ENCODE measurements at regions not wholly inside any gene's neighbourhood (a gene's known extent, or its start where the extent isn't known, plus 50 kb on each side); places are given as distances from the start of the nearest gene placed in this dataset.

- H3K4me3 ChIP-seq = no peak overlapping the region
- no peak overlapping the region for H3K27ac ChIP-seq
- ATAC-seq = no peak
- H3K36me3 ChIP-seq = no peaks in the 10 kb centered on the region
- no peaks in the 10 kb centered on the region for H3K4me1 ChIP-seq
- TF ChIP-seq POLR2A (IDR thresholded peaks at IDR 0.05) = no peak
- TF ChIP-seq EP300 (IDR thresholded peaks at IDR 0.05) = no peak
- TF ChIP-seq CTCF (IDR thresholded peaks at IDR 0.05) = no peak
- no peak for TF ChIP-seq POLR2AphosphoS5 (IDR thresholded peaks at IDR 0.05)
- H3K27me3 ChIP-seq = no peaks in the 10 kb centered on the region
- H3K9me3 ChIP-seq = no peaks in the 10 kb centered on the region
- WGBS, 2 donors (ENCODE audit: low coverage in 1 of 2) = 91% methylated on average over 1 of the region's 1 CpG; no CpG with 5 or more reads in 1 of the 2 donors
Measured at GRCh38 chr10:81348003-81348402, 527.0 kb upstream of the NRG3 start.

GRCh38 chr10:81367132-81367531 lies 507.9 kb upstream of the NRG3 start:
- 0% methylated on average over 2 of the region's 2 CpGs for WGBS, 2 donors (ENCODE audit: low coverage in 1 of 2)
- ATAC-seq = no peak
- TF ChIP-seq POLR2A (IDR thresholded peaks at IDR 0.05) (no peak), CTCF (IDR thresholded peaks at IDR 0.05) (no peak)

GRCh38 chr10:81386817-81387216 lies 488.2 kb upstream of the NRG3 start:
- no peaks in the 10 kb centered on the region for H3K36me3 ChIP-seq
- no peaks in the 10 kb centered on the region for H3K4me1 ChIP-seq
- peaks cover 0 to 5% (median 0%) of the 10 kb centered on the region in 3 donors for H3K9me3 ChIP-seq
- no peaks in the 10 kb centered on the region for H3K27me3 ChIP-seq
- ATAC-seq = no peak
- TF ChIP-seq CTCF (IDR thresholded peaks at IDR 0.05) (no peak), POLR2AphosphoS5 (IDR thresholded peaks at IDR 0.05) (no peak), POLR2A (IDR thresholded peaks at IDR 0.05) (no peak), EP300 (IDR thresholded peaks at IDR 0.05) (no peak)
- no CpG with 5 or more reads among the region's 3 CpGs for WGBS, 2 donors (ENCODE audit: low coverage in 1 of 2)
- no peak overlapping the region for H3K4me3 ChIP-seq
- no peak overlapping the region for H3K27ac ChIP-seq

More at GRCh38 chr10:81367132-81367531, 507.9 kb upstream of the NRG3 start:
- no peak overlapping the region for H3K27ac ChIP-seq
- no peaks in the 10 kb centered on the region for H3K27me3 ChIP-seq
- no peaks in the 10 kb centered on the region for H3K9me3 ChIP-seq
- no peak overlapping the region for H3K4me3 ChIP-seq
- H3K36me3 ChIP-seq = no peaks in the 10 kb centered on the region
- H3K4me1 ChIP-seq = no peaks in the 10 kb centered on the region

GRCh38 chr10:81403451-81403850 lies 471.5 kb upstream of the NRG3 start:
- Histone ChIP-seq H3K9me3 (no peaks in the 10 kb centered on the region), H3K4me1 (no peaks in the 10 kb centered on the region), H3K36me3 (no peaks in the 10 kb centered on the region), H3K27me3 (no peaks in the 10 kb centered on the region), H3K4me3 (no peak overlapping the region), H3K27ac (no peak overlapping the region)
- ATAC-seq = no peak
- 12 to 58% methylated on average over 3 of the region's 3 CpGs for WGBS, 2 donors (ENCODE audit: low coverage in 1 of 2)
- TF ChIP-seq EP300 (IDR thresholded peaks at IDR 0.05) = no peak
- TF ChIP-seq CTCF (IDR thresholded peaks at IDR 0.05) = no peak
- TF ChIP-seq POLR2A (IDR thresholded peaks at IDR 0.05) = no peak
- no peak for TF ChIP-seq POLR2AphosphoS5 (IDR thresholded peaks at IDR 0.05)

- Histone ChIP-seq H3K9me3 (no peaks in the 10 kb centered on the region), H3K36me3 (no peaks in the 10 kb centered on the region), H3K27ac (no peak overlapping the region), H3K4me1 (no peaks in the 10 kb centered on the region), H3K27me3 (no peaks in the 10 kb centered on the region), H3K4me3 (no peak overlapping the region)
- TF ChIP-seq EP300 (IDR thresholded peaks at IDR 0.05) (no peak), POLR2A (IDR thresholded peaks at IDR 0.05) (no peak), CTCF (IDR thresholded peaks at IDR 0.05) (no peak), POLR2AphosphoS5 (IDR thresholded peaks at IDR 0.05) (no peak)
- 96% methylated on average over 2 of the region's 2 CpGs for WGBS, 2 donors (ENCODE audit: low coverage in 1 of 2)
- ATAC-seq = no peak
Measured at GRCh38 chr10:81405399-81405798, 469.6 kb upstream of the NRG3 start.
